Activated CD8-positive, alpha-beta memory T cell treated with anti-CD3 and anti-CD28 coated beads, Interleukin-2, amount 50 U/mL, for 4 hours (primary cell): ENCODE measurements at regions not wholly inside any gene's neighbourhood (a gene's known extent, or its start where the extent isn't known, plus 50 kb on each side); places are given as distances from the start of the nearest gene placed in this dataset.

Experiments
- DNase-seq: peaks from one replicate; pipeline ENCODE4 v3.0.0-alpha.2; 2020

DNA sequence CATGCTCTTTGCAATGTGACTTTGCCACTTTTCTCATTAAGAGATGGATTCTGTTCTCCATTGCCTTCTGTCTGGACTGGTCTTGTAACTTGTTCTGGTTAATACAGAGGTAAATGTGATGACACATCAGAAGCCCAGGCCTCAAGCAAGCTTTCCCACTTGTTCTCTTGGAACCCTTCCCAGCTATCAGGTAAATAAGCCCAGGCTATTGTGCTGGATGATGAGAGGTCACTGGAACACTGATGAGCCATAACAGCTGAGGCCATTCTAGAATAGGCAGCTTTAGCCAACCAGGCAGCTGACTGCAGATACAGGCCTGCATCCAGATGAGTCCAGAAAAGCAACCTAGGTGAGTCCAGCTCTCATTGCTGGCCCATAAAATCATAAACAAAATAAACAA, 1007.0 kb upstream of the ACVR2A start:
- DNase-seq: no peak

DNA sequence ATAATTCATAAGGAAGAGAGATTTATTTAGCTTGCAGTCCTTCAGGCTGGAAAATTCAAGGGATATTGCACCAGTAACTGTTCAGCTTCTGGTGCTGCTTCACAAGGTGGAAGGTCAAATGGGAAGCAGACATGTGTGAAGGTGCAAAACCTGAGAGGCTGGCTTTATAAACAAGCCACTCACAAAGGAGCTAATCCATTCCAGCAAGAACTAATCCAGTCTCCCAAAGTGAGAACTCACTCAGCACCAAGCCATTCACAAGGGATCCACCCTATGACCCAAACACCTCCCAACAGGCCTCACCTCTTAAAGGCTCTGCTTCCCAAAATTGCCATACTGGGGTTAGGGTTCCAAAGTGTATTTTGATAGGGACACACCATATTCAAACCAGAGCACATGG, 1018.4 kb upstream of the ACVR2A start:
- DNase-seq: no peak

DNA sequence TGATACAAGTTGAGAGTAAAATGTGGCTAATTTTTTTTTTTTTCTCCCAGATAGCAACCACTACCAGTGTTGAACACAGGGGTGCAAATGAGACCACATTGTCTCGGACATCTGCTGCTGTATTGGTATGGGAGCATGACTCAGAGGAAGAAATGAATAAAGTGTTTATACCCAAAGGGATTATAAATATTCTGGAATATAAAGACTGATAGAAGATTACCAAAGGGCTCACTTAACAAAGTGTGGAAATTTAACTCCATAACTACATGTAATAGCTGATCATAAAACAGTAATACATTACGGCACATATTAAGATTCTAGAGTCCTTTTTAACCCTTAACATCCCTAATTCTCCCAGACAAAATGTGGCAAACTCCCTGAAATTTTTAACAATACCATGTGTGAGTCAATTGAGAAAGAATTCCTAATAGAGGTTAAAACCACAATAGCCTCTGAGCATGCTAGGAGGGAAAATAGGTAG, 1023.0 kb upstream of the ACVR2A start:
- DNase-seq: no peak

DNA sequence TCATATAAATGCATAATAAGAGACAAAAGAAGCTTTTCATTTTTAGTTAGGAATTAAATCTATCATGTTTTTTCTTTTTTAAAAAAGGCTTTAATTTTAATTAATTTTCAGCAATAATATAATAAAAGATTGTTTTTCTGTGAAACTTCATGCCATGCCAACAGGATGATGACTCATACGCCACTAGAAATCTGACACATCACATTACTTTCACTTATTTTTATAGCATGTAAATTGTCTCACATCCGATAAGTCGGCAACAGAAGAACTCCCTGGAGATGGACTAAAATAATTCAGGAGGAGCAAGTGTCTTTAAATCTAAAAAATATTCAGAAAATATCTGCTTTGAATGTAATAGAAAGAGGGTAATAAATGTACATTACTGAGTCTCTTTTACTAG, 1024.2 kb upstream of the ACVR2A start:
- DNase-seq: no peak

DNA sequence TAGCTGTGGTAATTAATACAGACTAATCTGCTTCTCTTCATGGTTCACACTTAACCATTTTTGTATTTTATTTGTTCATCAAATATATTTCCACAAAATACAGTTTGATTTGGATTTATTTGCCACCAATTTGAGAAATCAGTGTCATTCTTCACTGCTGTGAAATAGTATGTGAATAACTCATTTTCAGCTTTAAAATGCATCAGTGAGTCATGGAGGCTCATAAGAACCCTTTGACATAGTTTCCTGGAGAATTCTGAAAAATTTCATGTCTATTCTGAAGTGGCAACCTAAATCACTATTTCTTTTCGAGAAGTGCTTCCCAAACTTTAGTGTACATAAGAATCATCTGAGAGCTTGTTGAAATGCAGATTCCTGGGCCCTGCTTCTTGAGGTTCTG, 1026.7 kb upstream of the ACVR2A start:
- no peak for DNase-seq

DNA sequence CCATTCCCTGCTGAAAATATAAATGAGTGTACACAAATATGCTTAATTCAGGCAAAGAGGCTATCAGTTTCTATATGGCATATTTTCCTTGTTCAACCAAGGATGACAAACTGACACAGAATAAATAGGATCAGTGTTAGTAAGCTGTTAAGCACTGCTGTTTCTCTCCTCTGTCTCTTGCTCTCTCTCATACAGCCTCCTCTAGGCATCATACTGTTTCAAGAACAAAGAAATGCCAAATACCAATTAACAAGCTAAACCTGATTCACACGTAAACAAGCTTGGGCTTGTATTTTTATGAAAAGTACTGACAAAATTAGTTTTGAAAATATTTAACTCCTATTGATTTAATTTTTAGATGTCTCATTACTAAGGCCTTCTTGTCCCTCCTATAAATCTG, 1027.2 kb upstream of the ACVR2A start:
- no peak for DNase-seq

DNA sequence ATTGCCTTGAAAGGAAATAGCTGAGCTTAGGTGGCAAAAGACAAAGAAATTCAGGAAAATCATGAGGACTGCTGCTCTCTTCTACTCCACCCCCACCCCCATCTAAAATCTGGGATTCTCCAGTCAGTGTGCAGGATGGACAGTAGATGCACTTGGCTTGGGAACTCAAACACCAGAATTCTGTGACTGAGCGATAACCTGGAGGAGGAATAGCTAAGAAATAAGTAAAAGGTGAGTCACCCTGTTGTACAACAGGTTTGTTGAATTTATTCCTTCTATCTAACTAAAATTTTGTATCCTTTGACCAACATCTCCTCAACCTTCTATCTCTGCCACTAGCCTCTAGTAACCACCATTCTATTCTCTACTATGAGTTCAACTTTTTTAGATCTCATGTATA, 1029.9 kb upstream of the ACVR2A start:
- DNase-seq: no peak

DNA sequence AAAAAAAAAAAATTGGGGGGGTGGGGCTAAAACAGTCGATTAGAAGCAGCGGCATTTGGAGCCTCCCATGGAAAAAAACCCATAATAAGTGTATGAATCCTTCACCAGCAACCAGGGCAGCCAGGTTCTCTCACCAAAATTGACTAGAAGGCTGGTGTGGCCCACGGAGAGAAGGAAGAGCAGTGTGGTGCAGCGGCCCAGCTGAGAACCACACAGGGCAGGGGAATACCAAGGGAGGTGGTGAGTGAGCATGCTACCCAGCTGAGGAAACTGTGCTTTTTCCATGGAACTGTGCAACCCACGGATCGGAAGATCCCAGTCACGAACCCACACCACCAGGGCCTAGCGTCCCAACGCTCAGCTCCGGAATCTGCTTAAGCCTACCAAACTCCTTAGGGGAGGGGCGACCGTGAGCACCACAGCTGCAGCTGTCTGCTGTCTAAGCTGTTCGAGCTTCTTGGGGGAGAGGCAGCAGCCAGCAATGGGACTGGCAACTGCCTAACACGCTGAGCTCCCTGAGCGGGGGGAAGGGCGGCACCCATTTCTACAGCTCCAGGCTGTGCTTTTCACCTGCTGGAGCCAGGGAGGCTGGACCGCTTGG, 1037.2 kb upstream of the ACVR2A start:
- DNase-seq: no peak

DNA sequence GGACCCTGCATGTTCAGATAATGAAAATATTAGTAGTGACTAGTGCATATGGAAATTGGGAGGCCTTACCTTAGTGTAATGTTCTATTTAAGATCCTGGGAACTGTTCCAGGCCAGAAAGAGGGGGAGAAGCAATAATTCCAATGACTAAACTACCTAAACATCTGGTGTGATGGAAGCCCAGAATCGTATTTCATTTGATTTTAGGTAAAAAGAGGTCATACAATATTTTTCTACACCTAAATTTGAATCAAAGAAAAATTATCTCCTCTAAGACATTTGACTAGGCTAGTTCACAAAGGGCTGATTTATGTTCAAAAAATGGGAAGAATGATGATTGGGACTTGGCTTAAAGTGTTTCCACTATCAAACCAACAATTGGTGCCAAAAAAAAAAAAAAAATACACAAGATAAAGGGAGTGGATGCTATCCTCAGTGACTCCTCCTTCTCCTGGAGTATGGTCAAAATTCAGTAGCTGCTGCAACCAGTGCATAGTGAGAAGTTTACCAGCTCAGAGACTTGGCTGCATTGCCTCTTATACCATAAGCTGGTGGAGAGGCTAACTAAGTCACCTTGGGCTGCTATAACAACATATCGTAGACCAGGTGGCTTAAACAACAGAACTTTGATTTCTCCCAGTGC, 1038.3 kb upstream of the ACVR2A start:
- DNase-seq: no peak

DNA sequence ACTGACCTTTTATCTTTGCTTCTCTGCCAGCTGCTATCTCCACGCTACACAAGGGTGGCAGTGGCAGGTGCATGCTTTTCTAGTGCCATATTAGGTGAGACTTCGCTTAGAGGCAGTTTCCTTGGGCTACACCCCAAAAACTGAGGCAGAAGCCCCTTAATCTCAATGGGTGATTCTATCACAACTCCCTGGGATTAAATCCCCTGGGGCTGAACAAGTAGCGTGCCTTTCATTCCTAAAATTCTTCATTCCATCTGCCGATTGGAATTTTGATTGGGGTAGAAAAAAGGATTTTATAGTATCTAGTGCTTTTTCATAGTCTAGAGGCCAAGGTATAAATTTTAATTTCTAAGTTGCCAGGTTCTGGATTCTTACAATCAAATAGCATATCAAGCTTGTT, 1040.5 kb upstream of the ACVR2A start:
- DNase-seq: no peak

DNA sequence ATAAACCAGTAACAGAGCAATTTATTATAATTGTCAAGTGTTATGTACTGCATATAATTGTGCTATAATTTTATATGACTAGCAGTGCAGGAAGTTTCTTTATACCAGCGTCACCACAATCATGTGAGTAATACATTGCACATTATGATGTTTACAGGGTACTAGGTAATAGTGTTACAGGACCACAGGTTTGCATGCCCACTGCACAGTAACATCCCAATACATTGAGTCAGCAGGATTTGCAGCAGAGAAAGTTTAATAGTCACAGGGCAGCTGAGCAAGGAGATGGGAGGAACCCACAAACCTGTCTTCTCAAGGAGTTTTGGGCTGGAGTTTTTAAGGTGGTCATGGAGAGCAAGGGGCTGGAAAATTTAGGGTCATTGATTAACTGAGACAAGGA, 1042.9 kb upstream of the ACVR2A start:
- DNase-seq: no peak

DNA sequence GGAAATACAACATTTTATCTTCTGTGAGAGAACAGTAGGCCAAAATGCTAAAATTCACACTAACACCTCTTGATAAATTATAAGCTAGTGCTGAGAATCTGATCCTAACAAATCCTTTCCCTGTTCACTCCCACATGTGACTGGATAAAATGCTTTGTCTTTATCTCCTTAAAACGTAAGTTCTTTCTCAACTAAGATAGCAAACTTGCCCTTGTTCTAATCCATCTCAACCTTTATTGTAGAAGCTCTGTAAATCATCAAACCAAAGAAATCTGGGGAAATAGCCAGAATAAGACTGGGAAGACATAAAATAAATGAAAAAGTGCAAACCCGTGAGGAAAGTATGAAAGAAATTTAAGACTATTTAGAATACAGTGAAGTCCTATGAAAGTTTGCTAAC, 1058.4 kb upstream of the ACVR2A start:
- no peak for DNase-seq

DNA sequence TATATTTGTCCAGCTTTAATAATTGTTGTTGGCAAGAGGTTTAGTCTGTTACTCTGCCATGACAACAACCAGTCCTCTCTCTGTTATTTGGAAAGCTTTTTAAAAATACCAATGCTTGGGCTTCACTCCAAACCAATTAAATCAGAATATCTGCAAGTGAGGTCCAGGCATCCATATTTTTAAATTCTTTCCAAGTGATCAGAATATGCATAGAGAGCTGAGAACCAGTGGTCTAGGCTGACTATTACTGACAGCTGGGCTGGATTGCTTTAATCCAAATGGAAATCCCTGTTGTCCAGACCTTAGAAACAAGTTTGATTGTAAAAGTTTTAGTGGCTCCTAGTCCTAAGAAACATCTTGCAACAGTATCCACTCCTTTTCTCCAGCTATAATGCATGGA, 1059.7 kb upstream of the ACVR2A start:
- DNase-seq: no peak

DNA sequence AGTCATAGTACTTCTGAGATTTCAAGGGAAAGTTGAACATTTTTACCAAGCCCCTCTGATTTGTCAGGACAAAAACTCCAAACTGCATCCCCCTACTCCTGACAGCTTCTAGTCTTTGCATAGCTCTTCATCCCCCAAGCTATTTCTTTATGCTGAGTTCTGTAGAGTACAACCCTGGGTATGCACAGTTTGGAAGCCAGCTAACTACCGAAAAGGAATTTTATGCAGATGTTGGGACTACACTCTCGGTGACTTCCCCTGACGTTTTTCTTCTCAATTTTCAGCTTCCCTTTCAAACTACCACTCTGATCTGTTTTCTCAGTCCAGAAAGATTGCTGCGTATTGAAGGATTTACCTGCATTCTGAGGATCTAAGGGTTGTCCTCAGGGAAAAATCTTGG, 1060.2 kb upstream of the ACVR2A start:
- DNase-seq: no peak

DNA sequence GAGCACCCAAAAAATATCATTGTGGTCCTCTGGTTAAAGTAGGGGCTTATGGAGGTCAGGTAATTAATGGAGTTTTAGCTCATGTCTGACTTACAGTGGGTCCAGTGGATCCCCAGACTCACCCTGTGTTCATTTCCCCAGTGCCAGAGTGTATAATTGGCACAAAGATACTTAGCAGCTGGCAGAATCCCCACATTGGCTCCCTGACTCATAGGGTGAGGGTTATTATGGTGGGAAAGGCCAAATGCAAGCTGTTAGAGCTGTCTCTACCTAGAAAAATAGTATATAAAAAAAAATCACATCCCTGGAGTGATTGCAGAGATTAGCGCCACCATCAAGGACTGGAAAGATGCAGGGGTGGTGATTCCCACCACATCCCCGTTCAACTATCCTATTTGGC, 1067.6 kb upstream of the ACVR2A start:
- DNase-seq: no peak

DNA sequence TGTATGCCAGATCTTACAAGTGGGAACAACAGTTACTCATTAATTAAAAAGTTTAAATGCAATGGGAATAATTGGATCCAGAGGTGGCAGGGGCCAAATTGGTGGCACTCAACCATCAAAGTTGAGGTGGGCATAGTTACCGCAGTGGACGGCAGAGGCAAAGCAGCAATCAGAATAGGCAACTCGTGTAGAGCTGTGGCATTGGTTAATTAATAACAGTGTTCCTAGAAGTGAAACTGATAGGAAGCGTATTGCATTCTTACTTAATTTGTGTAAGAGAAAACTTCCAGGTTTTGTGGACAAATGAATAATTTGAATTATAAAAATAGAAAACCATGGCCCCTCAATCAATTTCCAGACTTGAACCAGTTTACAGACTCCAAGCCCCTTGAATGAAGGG, 1068.2 kb upstream of the ACVR2A start:
- no peak for DNase-seq

DNA sequence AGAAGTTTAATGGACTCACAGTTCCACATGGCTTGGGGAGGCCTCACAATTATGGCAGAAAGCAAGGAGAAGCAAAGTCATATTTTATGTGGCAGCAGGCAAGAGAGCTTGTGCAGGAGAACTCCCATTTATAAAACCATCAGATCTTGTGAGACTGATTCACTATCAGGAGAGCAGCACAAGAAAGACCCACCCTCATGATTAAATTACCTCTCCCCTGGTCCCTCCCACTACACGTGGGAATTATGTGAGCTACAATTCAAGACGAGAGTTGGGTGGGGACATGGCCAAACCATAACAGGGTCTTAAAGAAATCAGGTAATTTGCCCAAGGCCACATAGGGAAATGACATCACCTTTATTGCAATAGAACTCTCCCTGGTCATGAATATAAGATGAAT, 1073.3 kb upstream of the ACVR2A start:
- no peak for DNase-seq

DNA sequence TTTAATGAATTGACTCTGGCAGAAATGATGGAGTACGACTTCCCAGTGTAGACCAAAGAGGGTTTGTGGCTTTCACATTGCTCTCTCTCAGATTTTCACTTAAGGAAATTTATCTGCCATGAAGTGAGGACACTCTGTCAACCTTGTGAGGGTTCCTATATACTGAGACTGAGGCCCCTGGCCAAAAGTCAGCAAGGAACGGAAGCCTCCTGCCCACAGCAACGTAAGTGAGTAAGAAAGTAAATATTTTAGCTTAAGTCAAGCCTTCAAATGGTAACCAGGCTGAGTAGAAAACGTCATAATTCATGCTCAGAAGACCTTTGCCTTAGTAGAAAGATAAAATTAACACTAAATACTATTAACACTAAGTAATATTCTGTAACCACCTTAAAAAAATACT, 1080.5 kb upstream of the ACVR2A start:
- DNase-seq: no peak

DNA sequence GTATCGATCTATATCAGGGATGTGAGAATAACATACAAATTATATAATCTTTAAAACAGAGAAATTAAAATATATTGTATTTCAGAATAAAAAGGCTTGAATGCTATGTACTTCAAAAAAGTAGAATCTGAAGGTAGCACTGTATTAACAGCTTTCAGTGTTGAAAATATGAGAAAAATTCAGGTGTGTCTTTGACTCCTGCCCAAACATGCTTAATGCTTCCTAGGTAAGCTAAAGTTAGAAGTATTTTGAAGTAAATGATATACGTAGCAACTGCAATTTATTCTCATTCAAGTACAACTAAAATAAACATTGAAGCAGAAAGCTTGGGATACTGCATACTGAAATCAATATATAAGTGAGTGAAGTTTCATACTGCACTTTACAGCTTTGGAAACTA, 1082.0 kb upstream of the ACVR2A start:
- DNase-seq: no peak

DNA sequence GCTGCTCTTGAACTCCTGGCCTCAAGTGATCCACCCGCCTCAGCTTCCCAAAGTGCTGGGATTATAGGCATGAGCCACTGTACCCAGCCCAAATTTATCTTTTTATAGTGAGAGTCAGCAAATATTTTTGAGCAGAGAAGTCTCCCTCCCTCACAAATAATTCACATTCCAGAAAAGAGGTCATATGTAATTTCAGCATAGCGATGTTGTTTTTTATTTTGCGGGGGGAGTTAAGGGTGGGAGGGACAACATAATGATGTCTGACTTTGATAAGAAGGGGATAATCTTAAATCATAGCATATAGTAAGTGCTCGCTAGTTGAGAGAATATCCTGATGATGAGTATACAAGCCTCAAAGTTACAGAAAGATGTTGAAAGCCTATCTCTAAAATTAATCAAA, 1090.2 kb upstream of the ACVR2A start:
- no peak for DNase-seq

DNA sequence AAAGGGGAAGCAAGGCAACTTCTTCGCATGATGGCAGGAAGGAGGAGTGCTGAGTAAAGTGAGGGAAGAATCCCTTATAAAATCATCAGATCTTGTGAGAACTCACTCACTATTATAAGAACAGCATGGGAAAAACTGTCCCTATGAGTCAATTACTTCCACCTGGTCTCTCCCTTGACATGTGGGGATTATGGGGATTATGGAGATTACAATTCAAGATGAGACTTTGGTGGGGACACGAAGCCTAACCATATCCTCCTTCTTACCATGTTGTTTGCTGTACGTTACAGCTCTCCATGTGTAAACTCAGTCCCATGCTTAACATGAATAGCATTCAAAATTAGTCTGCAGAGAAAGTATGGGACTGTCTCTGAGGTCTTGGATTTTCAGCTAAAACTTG, 1096.8 kb upstream of the ACVR2A start:
- no peak for DNase-seq

DNA sequence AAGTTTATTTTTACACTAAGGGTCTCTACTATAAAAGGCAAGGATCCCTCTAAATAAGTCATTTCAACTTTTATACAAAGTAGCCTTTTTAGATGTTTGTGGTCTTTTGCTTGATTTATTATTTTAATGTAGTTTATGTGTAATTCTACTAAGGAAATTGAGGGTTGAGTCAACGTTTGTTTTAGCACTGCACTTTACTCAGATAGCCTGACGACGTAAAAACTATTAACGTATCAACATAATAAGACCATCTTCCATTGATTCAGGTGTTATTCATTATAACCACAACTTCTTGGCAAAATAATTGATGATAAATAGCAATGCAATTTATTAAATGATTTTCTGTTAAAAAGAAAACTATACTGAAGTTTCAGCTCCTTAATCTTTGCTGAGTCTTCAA, 1103.6 kb upstream of the ACVR2A start:
- no peak for DNase-seq

DNA sequence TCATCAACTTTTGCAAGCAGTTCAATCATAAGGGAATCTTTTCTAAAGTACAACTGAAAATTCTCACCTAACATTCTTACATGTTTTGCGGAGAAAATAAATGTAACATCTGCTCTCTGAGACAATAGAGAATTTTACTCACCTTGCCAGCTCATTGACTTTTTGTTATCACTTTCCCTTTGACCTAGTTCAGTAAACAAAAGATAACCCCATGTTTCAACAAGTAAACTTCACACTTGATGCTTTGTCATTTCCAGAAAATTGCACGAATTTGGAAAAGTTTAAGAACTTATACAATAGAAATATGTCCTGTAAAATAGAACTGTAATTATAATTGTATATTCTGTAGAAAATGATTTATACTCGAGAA, 1110.0 kb upstream of the ACVR2A start:
- no peak for DNase-seq

DNA sequence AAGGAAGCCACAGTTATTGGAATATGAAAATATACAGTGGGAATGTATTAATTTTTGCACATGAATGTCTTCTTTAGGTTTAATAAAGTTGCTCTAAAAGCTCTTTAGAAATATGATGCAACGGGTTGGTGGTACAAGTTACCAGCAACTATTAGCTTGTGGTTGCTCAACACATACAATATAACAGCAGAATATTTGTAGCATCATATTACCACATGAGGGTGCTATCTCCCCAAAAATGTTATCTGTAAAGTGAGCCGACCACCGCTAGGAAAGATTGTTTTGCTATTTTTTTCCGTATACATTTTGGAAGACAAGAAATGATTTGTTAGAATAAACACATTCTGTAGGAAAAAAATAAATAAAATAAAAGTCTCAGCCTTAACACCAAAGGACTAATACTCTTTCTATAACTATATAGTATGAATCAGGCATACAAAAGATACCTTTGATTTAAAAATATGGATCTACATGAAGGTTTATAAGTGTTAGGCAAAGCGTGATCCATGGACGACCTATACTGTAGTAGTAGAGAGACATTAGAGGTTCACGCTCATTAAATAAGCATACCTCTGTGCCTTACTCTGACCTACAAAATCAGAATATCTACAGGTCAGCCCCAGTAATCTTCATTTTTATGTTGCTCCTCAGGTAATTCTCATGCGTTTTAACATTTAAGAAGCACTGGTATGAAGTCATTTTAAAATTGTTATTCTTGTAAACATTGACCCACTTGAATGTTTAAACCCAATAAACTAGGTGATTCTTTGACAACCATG, 1110.6 kb upstream of the ACVR2A start:
- no peak for DNase-seq

DNA sequence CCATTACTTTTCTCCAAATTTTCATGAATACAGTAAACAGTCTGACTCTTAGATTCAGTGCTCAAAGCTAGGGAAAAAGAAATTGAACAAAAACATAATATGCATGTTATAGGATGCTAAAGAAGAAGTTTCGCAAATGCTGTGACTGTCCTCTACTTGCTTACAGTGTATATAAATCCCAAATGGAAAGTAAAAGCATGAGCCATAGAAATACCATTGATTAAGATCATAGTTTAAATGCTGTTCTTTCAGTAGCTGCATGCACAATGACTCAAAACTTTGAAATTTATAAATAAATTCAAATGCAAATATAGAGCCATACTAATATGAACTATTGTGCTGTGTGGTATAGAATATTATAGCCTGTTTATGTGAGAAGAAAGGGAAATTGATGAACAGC, 1113.9 kb upstream of the ACVR2A start:
- DNase-seq: no peak
